ENCODE measurements at regions not wholly inside any gene's neighbourhood (a gene's known extent, or its start where the extent isn't known, plus 50 kb on each side); places are given as distances from the start of the nearest gene placed in this dataset.

DNA sequence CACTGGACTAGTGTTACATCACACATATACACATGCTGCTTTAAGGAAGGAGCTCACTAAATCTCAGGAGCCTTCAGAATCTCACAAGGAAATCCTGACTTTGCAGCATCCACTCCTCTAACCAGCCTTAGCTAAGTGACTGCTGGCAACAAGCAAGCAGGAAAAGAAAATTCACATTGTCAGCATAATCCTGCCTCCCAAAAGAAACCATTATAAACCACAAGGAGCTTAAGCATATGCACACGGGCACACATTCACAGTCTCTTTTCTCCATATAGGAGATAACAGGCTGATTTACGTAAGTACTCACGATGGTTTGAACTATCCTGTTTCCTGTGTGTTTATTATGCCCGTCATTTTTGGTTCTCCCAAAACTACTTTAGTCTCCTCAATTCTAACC is 136.3 kb downstream of the TMEM144 start:
- no TSS peak for BruUV-seq (replicated peaks)
- Histone ChIP-seq H3K9me3 (replicated peaks; ENCODE audit: control insufficient read depth, insufficient read depth, low read length) (no peaks in the 10 kb centered on the region), H3K4me2 (ENCODE audit: insufficient read depth, low read length) (no peak overlapping the region), H2AFZ (ENCODE audit: low read depth, low read length) (no peak overlapping the region), H3K9ac (replicated peaks; ENCODE audit: extremely low read depth, insufficient read depth, low read length) (no peak overlapping the region), H4K20me1 (replicated peaks; ENCODE audit: control insufficient read depth, extremely low read depth, insufficient read depth, low read length) (no peaks in the 10 kb centered on the region), H3K9me1 (replicated peaks; ENCODE audit: control insufficient read depth, extremely low read depth, insufficient read depth, low read length) (no peaks in the 10 kb centered on the region), H3K4me1 (ENCODE audit: control insufficient read depth, extremely low read depth, insufficient read depth, low read length) (no peaks in the 10 kb centered on the region), H3K79me2 (ENCODE audit: control insufficient read depth, insufficient read depth, low read length) (no peaks in the 10 kb centered on the region), H3K27ac (ENCODE audit: insufficient read depth, low read depth, low read length) (no peak overlapping the region), H3K36me3 (ENCODE audit: control insufficient read depth in 2 of 2, extremely low read depth in 1 of 2, insufficient read depth in 2 of 2, low read length in 2 of 2) (no peaks in the 10 kb centered on the region), H3K27me3 (ENCODE audit: control insufficient read depth in 2 of 2, insufficient read depth in 2 of 2, low read length in 2 of 2) (no peaks in the 10 kb centered on the region), H3K4me3 (replicated peaks in 1 of 3; ENCODE audit: insufficient read depth in 1 of 3, low read depth in 1 of 3, low read length in 3 of 3) (no peak overlapping the region)
- intact Hi-C loops (cut with micrococcal nuclease) (no loop called here), dilution Hi-C loops (cut with MboI; ENCODE audit: extremely low pct_ligation_motif_present, low sequenced_read_pairs) (no loop called here)
- ChIA-PET POLR2A (no interaction called here), CTCF (interaction anchor here (1.1 kb wide), 2 partner anchors 14 to 149 kb away, joined by 3 read pairs; no protein-coding TSS in a partner anchor)
- DNase-seq (ENCODE audit: low read depth, low spot score) (no peak), FAIRE-seq (no peak)
- no peak for TF ChIP-seq GATA2 (IDR thresholded peaks at IDR 0.05; ENCODE audit: insufficient read depth, insufficient read length, low read depth, low read length)
- TF ChIP-seq EZH2 (IDR thresholded peaks at IDR 0.05; ENCODE audit: borderline replicate concordance, low read depth, low read length, severe bottlenecking), result no peak
- no peak for TF ChIP-seq JUN (IDR thresholded peaks at IDR 0.05; ENCODE audit: borderline replicate concordance, insufficient read depth, insufficient read length, low read depth)
- TF ChIP-seq, protein P1, sequence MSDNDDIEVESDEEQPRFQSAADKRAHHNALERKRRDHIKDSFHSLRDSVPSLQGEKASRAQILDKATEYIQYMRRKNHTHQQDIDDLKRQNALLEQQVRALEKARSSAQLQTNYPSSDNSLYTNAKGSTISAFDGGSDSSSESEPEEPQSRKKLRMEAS (IDR thresholded peaks at IDR 0.05; ENCODE audit: insufficient read depth, insufficient read length), result no peak
- TF ChIP-seq MYC (IDR thresholded peaks at IDR 0.05; ENCODE audit: low read depth, low read length), result no peak
- no peak for TF ChIP-seq FOS (IDR thresholded peaks at IDR 0.05; ENCODE audit: borderline replicate concordance, insufficient read depth, low read length)
- TF ChIP-seq, protein P2, sequence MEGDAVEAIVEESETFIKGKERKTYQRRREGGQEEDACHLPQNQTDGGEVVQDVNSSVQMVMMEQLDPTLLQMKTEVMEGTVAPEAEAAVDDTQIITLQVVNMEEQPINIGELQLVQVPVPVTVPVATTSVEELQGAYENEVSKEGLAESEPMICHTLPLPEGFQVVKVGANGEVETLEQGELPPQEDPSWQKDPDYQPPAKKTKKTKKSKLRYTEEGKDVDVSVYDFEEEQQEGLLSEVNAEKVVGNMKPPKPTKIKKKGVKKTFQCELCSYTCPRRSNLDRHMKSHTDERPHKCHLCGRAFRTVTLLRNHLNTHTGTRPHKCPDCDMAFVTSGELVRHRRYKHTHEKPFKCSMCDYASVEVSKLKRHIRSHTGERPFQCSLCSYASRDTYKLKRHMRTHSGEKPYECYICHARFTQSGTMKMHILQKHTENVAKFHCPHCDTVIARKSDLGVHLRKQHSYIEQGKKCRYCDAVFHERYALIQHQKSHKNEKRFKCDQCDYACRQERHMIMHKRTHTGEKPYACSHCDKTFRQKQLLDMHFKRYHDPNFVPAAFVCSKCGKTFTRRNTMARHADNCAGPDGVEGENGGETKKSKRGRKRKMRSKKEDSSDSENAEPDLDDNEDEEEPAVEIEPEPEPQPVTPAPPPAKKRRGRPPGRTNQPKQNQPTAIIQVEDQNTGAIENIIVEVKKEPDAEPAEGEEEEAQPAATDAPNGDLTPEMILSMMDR (IDR thresholded peaks at IDR 0.05; ENCODE audit: extremely low read depth in 1 of 2, insufficient read depth in 1 of 2, low read depth in 1 of 2, low read length in 2 of 2), result no peak
- TF ChIP-seq POLR2AphosphoS5 (IDR thresholded peaks at IDR 0.05; ENCODE audit: insufficient read depth, low read depth, low read length), result no peak
- TF ChIP-seq POLR2A (IDR thresholded peaks at IDR 0.05; ENCODE audit: low read depth, low read length), result no peak
